GM23248 (cell line): ENCODE measurements at regions not wholly inside any gene's neighbourhood (a gene's known extent, or its start where the extent isn't known, plus 50 kb on each side); places are given as distances from the start of the nearest gene placed in this dataset.

ENCODE experiments used
- DNase-seq: peaks from one replicate; pipeline ENCODE4 v3.0.0-alpha.2; 2015
- H2AFZ ChIP-seq: fragments of 200-600 bp; sonication (generic); 2 replicates; pipeline ENCODE4 v1.6.1; 2016; ENCODE audit warnings: antibody characterized with exemption
- H3F3A ChIP-seq: fragments of 200-600 bp; sonication (generic); 2 replicates; pipeline ENCODE4 v1.6.1; 2016; ENCODE audit warnings: mild to moderate bottlenecking, antibody characterized with exemption, mixed run types; ENCODE audit not compliant: insufficient read depth
- H3K27ac ChIP-seq: fragments of 200-600 bp; sonication (generic); 2 replicates; pipeline ENCODE4 v1.5.1; 2016; ENCODE audit warnings: mild to moderate bottlenecking
- H3K27me3 ChIP-seq: fragments of 200-600 bp; sonication (generic); replicated peaks from 2 replicates; pipeline ENCODE4 v1.6.1; 2016; ENCODE audit warnings: mild to moderate bottlenecking; ENCODE audit not compliant: insufficient read depth
- H3K36me3 ChIP-seq: fragments of 200-600 bp; sonication (generic); 2 replicates; pipeline ENCODE4 v1.6.1; 2016; ENCODE audit warnings: low read depth, mild to moderate bottlenecking
- H3K4me1 ChIP-seq: fragments of 200-600 bp; sonication (generic); 2 replicates; pipeline ENCODE4 v1.6.1; 2016; ENCODE audit warnings: mild to moderate bottlenecking; ENCODE audit not compliant: insufficient read depth
- H3K4me2 ChIP-seq: fragments of 200-600 bp; sonication (generic); one replicate; pipeline ENCODE4 v1.6.1; 2016; ENCODE audit warnings: mild to moderate bottlenecking; ENCODE audit not compliant: unreplicated experiment
- H3K4me3 ChIP-seq: fragments of 200-600 bp; sonication (generic); 2 replicates; pipeline ENCODE4 v1.5.1; 2016; ENCODE audit warnings: mild to moderate bottlenecking
- H3K79me2 ChIP-seq: fragments of 200-600 bp; sonication (generic); 2 replicates; pipeline ENCODE4 v1.6.1; 2016; ENCODE audit warnings: mild to moderate bottlenecking; ENCODE audit not compliant: insufficient read depth
- H3K9ac ChIP-seq: fragments of 200-600 bp; sonication (generic); 2 replicates; pipeline ENCODE4 v1.6.1; 2016; ENCODE audit warnings: mild to moderate bottlenecking
- H3K9me2 ChIP-seq: fragments of 200-600 bp; sonication (generic); 2 replicates; pipeline ENCODE4 v1.6.1; 2016; ENCODE audit warnings: mixed run types, mild to moderate bottlenecking, moderate library complexity; ENCODE audit not compliant: insufficient read depth
- H3K9me3 ChIP-seq: fragments of 200-600 bp; sonication (generic); one replicate; pipeline ENCODE4 v1.6.1; 2017; ENCODE audit warnings: low read depth
- H4K20me1 ChIP-seq: fragments of 200-600 bp; sonication (generic); 2 replicates; pipeline ENCODE4 v1.6.0; 2016; ENCODE audit not compliant: insufficient read depth
- EZH2 ChIP-seq: fragments of 200-600 bp; sonication (generic); IDR thresholded peaks from 2 replicates; pipeline ENCODE4 v1.6.1; 2018; ENCODE audit warnings: antibody characterized with exemption, mild to moderate bottlenecking; ENCODE audit not compliant: insufficient read depth, poor library complexity, severe bottlenecking
- EZH2phosphoT487 ChIP-seq: fragments of 200-600 bp; sonication (generic); IDR thresholded peaks from 2 replicates; pipeline ENCODE4 v1.6.1; 2018; ENCODE audit warnings: antibody characterized with exemption, moderate library complexity, mild to moderate bottlenecking, low read depth; ENCODE audit not compliant: insufficient read depth
- WGBS, 2 experiments: methylation state at CpG; one replicate each; pipeline ENCODE4 v1.1.6; 2015 to 2017; ENCODE audit warnings: low lambda C conversion rate in 2 of 2, low coverage in 1 of 2; ENCODE audit errors: missing lambda C conversion rate in 2 of 2; 5-methylcytosine and 5-hydroxymethylcytosine counted together
- in situ Hi-C: fragments of 300-500 bp; cut with MboI; formaldehyde crosslinking; loops from 2 replicates; pipeline ENCODE4 v1.15.0; 2020

DNA sequence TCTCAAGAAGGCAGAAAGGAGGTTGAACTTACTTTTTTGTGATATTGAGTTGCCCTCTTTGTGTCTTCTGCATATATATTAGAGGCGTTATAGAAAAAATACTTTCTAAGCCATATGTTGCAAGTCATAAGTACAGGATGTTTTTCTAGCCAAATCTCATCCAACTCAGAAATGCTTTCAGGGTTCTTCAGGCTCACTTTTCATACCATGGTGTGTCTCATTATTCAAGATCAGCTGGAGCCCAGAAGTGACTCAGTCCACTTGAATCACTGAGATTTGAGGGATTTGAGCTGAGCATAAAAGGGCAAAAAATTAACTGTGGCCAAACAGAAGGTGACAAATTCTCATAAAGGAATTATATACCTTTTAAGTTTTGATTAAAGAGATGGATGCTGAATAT is 157.3 kb downstream of the WNT5A start:
- in situ Hi-C loops, result no loop called here
- DNase-seq, result peak; percentile 96
- Histone ChIP-seq H3K27me3 (no peaks in the 10 kb centered on the region), H3K4me1 (peaks cover 62% of the 10 kb centered on the region), H3K9me3 (no peaks in the 10 kb centered on the region), H3K36me3 (no peaks in the 10 kb centered on the region), H3K79me2 (no peaks in the 10 kb centered on the region), H3F3A (peaks cover 51% of the 10 kb centered on the region), H2AFZ (no peak overlapping the region), H3K9ac (peak overlapping the region; percentile 73), H4K20me1 (no peaks in the 10 kb centered on the region), H3K4me2 (peak overlapping the region; percentile 72), H3K27ac (peak overlapping the region; percentile 94), H3K9me2 (no peaks in the 10 kb centered on the region), H3K4me3 (peak overlapping the region; percentile 49)
- 0% methylated on average over 1 of the region's 1 CpG for WGBS, 2 experiments
- TF ChIP-seq EZH2phosphoT487, result no peak
- no peak for TF ChIP-seq EZH2

DNA sequence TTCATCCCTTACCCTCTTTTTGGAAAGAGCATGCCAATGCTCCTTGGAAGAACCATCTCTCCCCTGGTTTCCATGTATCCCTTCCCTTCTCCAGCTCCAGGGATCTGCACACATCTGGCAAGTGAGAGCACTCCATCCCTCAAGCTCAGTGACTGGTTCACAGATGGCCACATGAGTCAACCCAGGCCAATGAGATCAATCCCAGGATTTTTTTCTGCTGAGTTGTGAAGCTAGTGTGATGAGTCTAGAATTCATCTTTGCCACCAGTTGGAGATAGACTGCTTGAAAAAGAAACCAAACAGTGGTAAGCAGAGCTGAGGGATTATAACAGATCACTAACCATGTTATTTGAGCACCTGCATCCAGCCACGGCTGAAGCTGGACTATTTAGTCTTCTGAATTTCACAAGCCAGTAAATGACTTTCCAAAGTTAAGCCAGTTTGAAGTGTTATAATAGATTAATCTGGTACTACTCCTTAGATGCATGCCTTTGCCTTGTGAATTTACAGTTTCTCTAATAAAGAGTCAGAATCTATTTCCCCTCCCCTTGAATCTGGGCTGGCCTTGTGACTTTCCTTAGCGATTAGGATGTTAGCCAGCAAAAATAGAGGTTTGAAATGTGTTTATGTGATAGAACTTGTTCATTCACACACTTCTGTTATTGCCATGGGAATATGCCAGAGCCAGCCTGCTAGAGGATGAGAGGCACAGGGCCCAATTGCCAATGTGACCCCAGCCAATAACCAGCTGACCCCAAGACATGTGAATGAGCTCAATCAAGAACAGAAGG is 159.8 kb downstream of the WNT5A start:
- Histone ChIP-seq H3K27me3 (no peaks in the 10 kb centered on the region), H3K9me3 (no peaks in the 10 kb centered on the region), H3K27ac (peak overlapping the region; percentile 22; the same call in 1 of the 2 replicates), H3K4me1 (peaks cover 46% of the 10 kb centered on the region), H2AFZ (peak overlapping the region; percentile 3; the same call in 1 of the 2 replicates), H3K9ac (no peak overlapping the region), H3K9me2 (no peaks in the 10 kb centered on the region), H3K4me3 (0 out of 2 replicates have a peak overlapping the region, but pooled peaks have one; percentile 5), H3K4me2 (no peak overlapping the region), H4K20me1 (no peaks in the 10 kb centered on the region), H3K79me2 (no peaks in the 10 kb centered on the region), H3K36me3 (no peaks in the 10 kb centered on the region), H3F3A (peaks cover 37% of the 10 kb centered on the region)
- TF ChIP-seq EZH2phosphoT487 (no peak), EZH2 (no peak)
- in situ Hi-C loops, result no loop called here
- peak; percentile 79 for DNase-seq
- WGBS, 2 experiments, result 45 to 73% methylated on average over 2 of the region's 2 CpGs

DNA sequence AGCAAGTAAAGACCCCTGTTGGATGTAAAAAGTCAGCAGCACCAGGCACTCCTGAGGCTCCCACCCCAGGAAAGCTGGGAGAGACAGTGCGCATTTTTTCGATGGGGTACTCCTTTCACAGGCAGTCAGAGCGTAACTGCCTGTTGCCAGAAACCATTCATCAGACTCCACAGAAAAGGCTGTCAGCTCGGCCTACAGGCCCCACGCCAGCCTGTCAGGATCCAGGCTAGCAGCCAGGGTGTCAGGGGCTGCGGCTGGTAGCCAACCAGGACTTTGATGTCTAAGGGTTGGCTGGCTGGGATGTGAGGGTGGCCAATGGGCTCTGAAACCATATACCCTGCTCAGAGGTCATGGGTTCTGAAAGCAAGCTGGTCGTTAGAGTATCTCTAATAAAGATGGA is 164.5 kb downstream of the WNT5A start:
- Histone ChIP-seq H3K9me3 (no peaks in the 10 kb centered on the region), H3K79me2 (no peaks in the 10 kb centered on the region), H3K27me3 (no peaks in the 10 kb centered on the region), H3F3A (peaks cover 1% of the 10 kb centered on the region; the same call in 1 of the 2 replicates), H2AFZ (peak overlapping the region; percentile 68), H3K9ac (no peak overlapping the region), H3K4me2 (no peak overlapping the region), H3K4me1 (peaks cover 17% of the 10 kb centered on the region), H3K27ac (no peak overlapping the region), H3K9me2 (no peaks in the 10 kb centered on the region), H3K36me3 (no peaks in the 10 kb centered on the region), H4K20me1 (no peaks in the 10 kb centered on the region), H3K4me3 (no peak overlapping the region)
- 28 to 32% methylated on average over 7 of the region's 7 CpGs for WGBS, 2 experiments
- TF ChIP-seq EZH2, result no peak
- no peak for TF ChIP-seq EZH2phosphoT487
- no peak for DNase-seq
- in situ Hi-C loops, result no loop called here

DNA sequence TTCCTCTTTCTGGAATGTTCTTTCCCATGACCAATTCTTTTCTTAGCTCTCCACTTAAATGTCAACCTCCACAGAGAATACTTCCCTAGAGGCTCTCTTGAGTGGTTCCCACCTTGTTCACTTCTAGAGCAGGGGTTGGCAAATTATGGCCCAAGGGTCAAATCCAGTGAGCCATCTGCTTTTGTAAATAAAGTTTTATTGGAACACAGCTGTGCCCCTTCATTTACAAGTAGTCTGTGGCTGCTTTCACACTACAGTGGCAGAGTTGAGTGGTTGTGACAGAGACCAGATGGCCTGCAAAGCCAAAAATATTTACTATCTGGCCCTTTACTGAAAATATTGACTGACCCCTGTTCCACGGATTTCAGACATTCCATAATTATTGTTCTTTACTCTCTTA is 166.2 kb downstream of the WNT5A start:
- no peaks in the 10 kb centered on the region for H3K9me3 ChIP-seq
- no peak overlapping the region for H3K4me2 ChIP-seq
- H3K9me2 ChIP-seq, result no peaks in the 10 kb centered on the region
- H3K36me3 ChIP-seq, result no peaks in the 10 kb centered on the region
- in situ Hi-C loops, result no loop called here
- no peaks in the 10 kb centered on the region for H3F3A ChIP-seq
- H4K20me1 ChIP-seq, result no peaks in the 10 kb centered on the region
- no peak for DNase-seq
- 72 to 84% methylated on average over 1 of the region's 1 CpG for WGBS, 2 experiments
- no peaks in the 10 kb centered on the region for H3K79me2 ChIP-seq
- H3K9ac ChIP-seq, result no peak overlapping the region
- H3K4me1 ChIP-seq, result peaks cover 9% of the 10 kb centered on the region
- H3K27me3 ChIP-seq, result no peaks in the 10 kb centered on the region
- H3K27ac ChIP-seq, result no peak overlapping the region
- H3K4me3 ChIP-seq, result no peak overlapping the region
- TF ChIP-seq EZH2 (no peak), EZH2phosphoT487 (no peak)
- H2AFZ ChIP-seq, result no peak overlapping the region
